PFSK-1 (cell line): ENCODE measurements at regions not wholly inside any gene's neighbourhood (a gene's known extent, or its start where the extent isn't known, plus 50 kb on each side); places are given as distances from the start of the nearest gene placed in this dataset.

Experiments used
- FOXP2 ChIP-seq: optimal IDR thresholded peaks from 2 replicates; pipeline ENCODE3; 2011; ENCODE audit warnings: borderline replicate concordance, control low read depth, inconsistent platforms; ENCODE audit not compliant: insufficient read depth; ENCODE audit errors: extremely low read length, extremely low read depth
- POLR2AphosphoS5 ChIP-seq: IDR thresholded peaks from 2 replicates; pipeline ENCODE4 v1.6.1; 2012; ENCODE audit warnings: low read depth, mild to moderate bottlenecking, control low read depth, low read length, moderate library complexity
- REST ChIP-seq, 2 experiments: IDR thresholded peaks; 2 replicates each; pipeline versions ENCODE4 v1.6.1 to v1.8.0; 2011 to 2012; ENCODE audit warnings: low read depth in 2 of 2, low read length in 2 of 2, control low read depth in 1 of 2, inconsistent platforms in 1 of 2, mild to moderate bottlenecking in 1 of 2, moderate library complexity in 1 of 2; ENCODE audit not compliant: insufficient read depth in 1 of 2
- SIN3A ChIP-seq: IDR thresholded peaks from 2 replicates; pipeline ENCODE4 v1.6.1; 2012; ENCODE audit warnings: mild to moderate bottlenecking, low read length, moderate library complexity, borderline replicate concordance; ENCODE audit not compliant: insufficient read depth
- TAF1 ChIP-seq: IDR thresholded peaks from 2 replicates; pipeline ENCODE4 v1.6.1; 2012; ENCODE audit warnings: low read length, control low read depth, borderline replicate concordance; ENCODE audit not compliant: insufficient read depth

GRCh38 chr5:118043531-118043930, 944.8 kb downstream of the DTWD2 start:
- TF ChIP-seq TAF1 = no peak
- TF ChIP-seq SIN3A = no peak
- TF ChIP-seq POLR2AphosphoS5 = no peak
- no peak for TF ChIP-seq FOXP2
- no peak for TF ChIP-seq REST (IDR thresholded peaks at IDR 0.05; ENCODE audit: insufficient read depth in 1 of 2, low read depth in 2 of 2, low read length in 2 of 2)

GRCh38 chr5:118042076-118042475, 946.3 kb downstream of the DTWD2 start:
- TF ChIP-seq REST (IDR thresholded peaks at IDR 0.05; ENCODE audit: insufficient read depth in 1 of 2, low read depth in 2 of 2, low read length in 2 of 2) (no peak), FOXP2 (no peak), POLR2AphosphoS5 (no peak), SIN3A (no peak), TAF1 (no peak)

GRCh38 chr5:118040496-118040895, 947.9 kb downstream of the DTWD2 start:
- TF ChIP-seq POLR2AphosphoS5 (no peak), SIN3A (no peak), FOXP2 (no peak)

GRCh38 chr5:118033686-118034338, 954.5 kb downstream of the DTWD2 start:
- TF ChIP-seq POLR2AphosphoS5 (no peak), FOXP2 (no peak), TAF1 (no peak), SIN3A (no peak), REST (IDR thresholded peaks at IDR 0.05; ENCODE audit: insufficient read depth in 1 of 2, low read depth in 2 of 2, low read length in 2 of 2) (no peak)

GRCh38 chr5:118029807-118030206, 958.5 kb downstream of the DTWD2 start:
- no peak for TF ChIP-seq POLR2AphosphoS5
- no peak for TF ChIP-seq FOXP2
- no peak for TF ChIP-seq SIN3A
- TF ChIP-seq TAF1 = no peak
- no peak for TF ChIP-seq REST (IDR thresholded peaks at IDR 0.05; ENCODE audit: insufficient read depth in 1 of 2, low read depth in 2 of 2, low read length in 2 of 2)
